ENCODE measurements at regions not wholly inside any gene's neighbourhood (a gene's known extent, or its start where the extent isn't known, plus 50 kb on each side); places are given as distances from the start of the nearest gene placed in this dataset.

DNA sequence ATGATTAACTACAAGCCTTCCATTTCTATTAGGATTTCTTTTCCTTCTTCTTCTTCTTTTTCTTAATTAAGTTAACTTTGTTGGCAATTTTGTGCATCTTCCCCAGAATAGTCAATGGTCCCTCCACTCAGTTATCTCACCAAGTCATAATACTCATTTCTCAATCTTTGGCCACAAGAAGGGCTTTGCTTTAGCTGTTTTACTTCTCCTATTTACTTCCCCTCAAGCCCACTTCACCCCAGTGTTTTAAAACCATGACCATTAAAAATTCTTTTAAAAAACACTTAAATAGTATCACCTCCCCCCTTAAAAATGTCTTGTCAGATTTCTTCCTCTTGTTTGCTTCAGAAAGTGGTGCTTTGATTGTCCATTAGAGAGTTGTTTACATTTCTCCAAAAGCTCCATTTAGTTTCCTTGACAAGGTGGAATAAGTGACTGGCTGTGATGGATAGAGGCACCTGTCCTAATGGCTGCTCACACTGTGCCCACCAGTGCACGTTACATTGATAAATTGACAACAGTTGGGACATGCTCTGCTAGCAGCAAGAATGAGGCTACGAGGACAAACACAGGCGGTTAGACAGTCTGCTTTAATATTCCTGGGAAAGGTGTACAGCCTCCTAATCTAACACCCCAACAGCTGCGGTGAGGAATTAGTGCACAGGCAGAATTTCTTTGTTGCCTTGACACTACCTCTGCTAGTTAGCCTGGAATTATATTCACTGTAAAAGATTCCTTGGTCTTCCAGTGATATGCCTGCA, 354.7 kb downstream of the LMO4 start:
- TF ChIP-seq, protein P1, sequence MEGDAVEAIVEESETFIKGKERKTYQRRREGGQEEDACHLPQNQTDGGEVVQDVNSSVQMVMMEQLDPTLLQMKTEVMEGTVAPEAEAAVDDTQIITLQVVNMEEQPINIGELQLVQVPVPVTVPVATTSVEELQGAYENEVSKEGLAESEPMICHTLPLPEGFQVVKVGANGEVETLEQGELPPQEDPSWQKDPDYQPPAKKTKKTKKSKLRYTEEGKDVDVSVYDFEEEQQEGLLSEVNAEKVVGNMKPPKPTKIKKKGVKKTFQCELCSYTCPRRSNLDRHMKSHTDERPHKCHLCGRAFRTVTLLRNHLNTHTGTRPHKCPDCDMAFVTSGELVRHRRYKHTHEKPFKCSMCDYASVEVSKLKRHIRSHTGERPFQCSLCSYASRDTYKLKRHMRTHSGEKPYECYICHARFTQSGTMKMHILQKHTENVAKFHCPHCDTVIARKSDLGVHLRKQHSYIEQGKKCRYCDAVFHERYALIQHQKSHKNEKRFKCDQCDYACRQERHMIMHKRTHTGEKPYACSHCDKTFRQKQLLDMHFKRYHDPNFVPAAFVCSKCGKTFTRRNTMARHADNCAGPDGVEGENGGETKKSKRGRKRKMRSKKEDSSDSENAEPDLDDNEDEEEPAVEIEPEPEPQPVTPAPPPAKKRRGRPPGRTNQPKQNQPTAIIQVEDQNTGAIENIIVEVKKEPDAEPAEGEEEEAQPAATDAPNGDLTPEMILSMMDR (IDR thresholded peaks at IDR 0.05) = no peak
- no peak for TF ChIP-seq POLR2A (IDR thresholded peaks at IDR 0.05)
